ENCODE measurements at regions not wholly inside any gene's neighbourhood (a gene's known extent, or its start where the extent isn't known, plus 50 kb on each side); places are given as distances from the start of the nearest gene placed in this dataset.

DNA sequence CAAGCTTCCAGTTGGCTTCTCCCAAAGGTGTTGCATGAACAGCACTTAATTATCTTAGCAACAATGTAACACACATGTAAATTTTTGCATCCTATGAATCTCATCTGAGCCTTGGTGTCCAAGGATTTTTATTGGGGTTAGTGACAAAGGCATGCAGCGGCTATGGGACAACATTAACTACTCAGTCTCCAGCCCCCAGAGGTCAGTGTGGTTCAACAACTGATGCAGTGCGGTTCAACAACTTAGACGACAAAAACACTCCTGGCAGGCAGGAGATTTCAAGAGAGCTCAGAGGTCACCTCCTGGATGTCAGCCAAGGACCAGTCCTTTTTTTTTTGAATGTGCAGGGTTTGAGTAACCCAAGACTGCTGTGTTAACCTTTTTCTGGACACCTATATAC lies 77.5 kb upstream of the HMCN1 start:
- Histone ChIP-seq H3K9me3 (peaks cover 0 to 9% (median 1%) of the 10 kb centered on the region in 8 donors), H3K36me3 (no peaks in the 10 kb centered on the region), H3K27me3 (replicated peaks in 1 of 7) (no peaks in the 10 kb centered on the region), H3K4me3 (no peak overlapping the region), H3K27ac (no peak overlapping the region), H3K4me1 (no peaks in the 10 kb centered on the region)
- WGBS, 5 donors, result 76 to 93% (median 89%) methylated on average over 3 of the region's 3 CpGs
- TF ChIP-seq POLR2AphosphoS5 (IDR thresholded peaks at IDR 0.05) (no peak), POLR2A (IDR thresholded peaks at IDR 0.05) (no peak)
- TF ChIP-seq, protein P1, sequence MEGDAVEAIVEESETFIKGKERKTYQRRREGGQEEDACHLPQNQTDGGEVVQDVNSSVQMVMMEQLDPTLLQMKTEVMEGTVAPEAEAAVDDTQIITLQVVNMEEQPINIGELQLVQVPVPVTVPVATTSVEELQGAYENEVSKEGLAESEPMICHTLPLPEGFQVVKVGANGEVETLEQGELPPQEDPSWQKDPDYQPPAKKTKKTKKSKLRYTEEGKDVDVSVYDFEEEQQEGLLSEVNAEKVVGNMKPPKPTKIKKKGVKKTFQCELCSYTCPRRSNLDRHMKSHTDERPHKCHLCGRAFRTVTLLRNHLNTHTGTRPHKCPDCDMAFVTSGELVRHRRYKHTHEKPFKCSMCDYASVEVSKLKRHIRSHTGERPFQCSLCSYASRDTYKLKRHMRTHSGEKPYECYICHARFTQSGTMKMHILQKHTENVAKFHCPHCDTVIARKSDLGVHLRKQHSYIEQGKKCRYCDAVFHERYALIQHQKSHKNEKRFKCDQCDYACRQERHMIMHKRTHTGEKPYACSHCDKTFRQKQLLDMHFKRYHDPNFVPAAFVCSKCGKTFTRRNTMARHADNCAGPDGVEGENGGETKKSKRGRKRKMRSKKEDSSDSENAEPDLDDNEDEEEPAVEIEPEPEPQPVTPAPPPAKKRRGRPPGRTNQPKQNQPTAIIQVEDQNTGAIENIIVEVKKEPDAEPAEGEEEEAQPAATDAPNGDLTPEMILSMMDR (IDR thresholded peaks at IDR 0.05 in 8 of 11, conservative IDR thresholded peaks at IDR 0.05 in 3 of 11), result no peak
- intact Hi-C loops (cut with DNase I; ENCODE audit: low total_unique reads), result no loop called here
- no peak for DNase-seq

DNA sequence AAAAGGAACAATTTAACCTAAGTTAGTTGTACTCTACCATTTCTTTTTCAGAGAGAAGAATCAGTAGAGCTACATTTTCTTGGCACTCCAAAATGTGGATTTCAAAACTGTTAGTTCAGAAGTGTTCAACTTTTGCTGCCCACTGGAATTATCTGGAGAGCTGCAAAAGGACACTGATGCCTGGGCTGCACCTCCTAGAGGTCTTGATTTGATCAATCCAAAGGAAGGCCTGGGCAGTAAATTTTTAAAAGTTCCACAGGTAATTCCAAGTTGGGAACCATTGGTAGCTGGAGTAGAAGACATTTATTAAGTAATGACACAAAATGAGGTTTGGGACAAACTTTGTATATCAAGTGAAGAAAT lies 79.3 kb upstream of the HMCN1 start:
- intact Hi-C loops (cut with DNase I; ENCODE audit: low total_unique reads), result no loop called here
- H3K4me3 ChIP-seq, result no peak overlapping the region
- TF ChIP-seq, protein P1 (IDR thresholded peaks at IDR 0.05 in 8 of 11, conservative IDR thresholded peaks at IDR 0.05 in 3 of 11), result no peak
- TF ChIP-seq POLR2A (IDR thresholded peaks at IDR 0.05), result no peak
- no peak for TF ChIP-seq POLR2AphosphoS5 (IDR thresholded peaks at IDR 0.05)
- no peak overlapping the region for H3K27ac ChIP-seq
- DNase-seq, result no peak
- H3K27me3 ChIP-seq (replicated peaks in 1 of 7), result no peaks in the 10 kb centered on the region
- no peaks in the 10 kb centered on the region for H3K36me3 ChIP-seq
- H3K4me1 ChIP-seq, result no peaks in the 10 kb centered on the region
- H3K9me3 ChIP-seq, result peaks cover 0 to 10% (median 1%) of the 10 kb centered on the region in 8 donors

DNA sequence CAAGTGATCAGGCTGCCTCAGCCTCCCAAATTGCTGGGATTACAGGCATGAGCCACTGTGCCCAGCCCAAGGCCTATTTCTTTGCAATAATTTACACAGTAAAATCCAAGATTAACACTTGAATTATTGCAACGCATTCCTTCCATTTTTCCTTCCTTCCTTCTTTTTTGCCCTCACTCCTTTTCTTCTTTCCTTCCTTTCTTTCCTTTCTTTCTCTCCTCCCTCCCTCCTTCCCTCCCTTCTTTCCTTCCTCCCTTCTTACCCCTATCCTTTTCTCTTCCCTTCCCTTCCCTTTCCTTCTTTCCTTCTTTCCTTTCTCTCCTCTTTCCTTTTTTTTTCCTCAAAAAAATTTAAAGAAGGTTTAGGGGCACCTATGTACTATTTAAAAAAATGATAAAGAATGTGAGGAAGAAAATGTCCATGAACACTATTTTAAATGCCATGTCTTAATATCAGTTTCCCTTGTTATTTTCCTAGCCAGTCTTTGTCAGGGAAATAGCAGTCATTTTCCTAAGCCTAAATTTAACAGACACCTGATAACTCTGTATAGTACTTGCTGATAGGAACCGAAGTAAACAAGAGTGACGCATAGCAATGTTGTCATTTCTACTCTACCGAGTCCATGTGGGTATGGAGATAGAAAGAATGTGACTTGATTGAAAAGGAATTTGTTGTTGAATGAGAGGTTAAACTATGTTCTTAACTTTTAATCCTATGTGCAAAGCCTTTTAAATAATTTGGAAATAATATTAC lies 79.8 kb upstream of the HMCN1 start:
- DNase-seq, result no peak
- Histone ChIP-seq H3K27me3 (replicated peaks in 1 of 7) (no peaks in the 10 kb centered on the region), H3K27ac (no peak overlapping the region), H3K36me3 (no peaks in the 10 kb centered on the region), H3K4me1 (no peaks in the 10 kb centered on the region), H3K9me3 (peaks cover 0 to 10% (median 2%) of the 10 kb centered on the region in 8 donors), H3K4me3 (no peak overlapping the region)
- TF ChIP-seq POLR2A (IDR thresholded peaks at IDR 0.05), result no peak
- TF ChIP-seq, protein P1 (IDR thresholded peaks at IDR 0.05 in 8 of 11, conservative IDR thresholded peaks at IDR 0.05 in 3 of 11), result no peak
- no peak for TF ChIP-seq POLR2AphosphoS5 (IDR thresholded peaks at IDR 0.05)
- 82 to 91% (median 88%) methylated on average over 4 of the region's 4 CpGs for WGBS, 5 donors
- intact Hi-C loops (cut with DNase I; ENCODE audit: low total_unique reads), result no loop called here

DNA sequence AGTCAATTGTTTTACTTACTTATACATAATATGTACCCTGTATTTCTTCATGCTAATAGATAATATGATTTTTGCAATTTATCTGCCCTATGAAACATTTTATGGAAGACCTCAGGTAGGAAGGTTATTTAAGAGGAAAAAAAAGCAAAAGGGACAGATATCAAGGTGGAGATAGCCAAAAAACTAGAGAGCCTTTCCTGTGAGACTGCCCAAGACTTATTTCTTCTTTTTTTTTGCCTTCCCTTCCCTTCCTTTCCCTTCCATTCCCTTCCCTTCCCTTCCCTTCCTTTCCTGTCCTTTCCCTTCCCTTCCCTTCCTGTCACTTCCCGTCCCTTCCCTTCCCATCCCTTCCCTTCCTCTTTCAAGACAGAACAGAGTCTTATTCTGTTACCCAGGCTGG lies 80.6 kb upstream of the HMCN1 start:
- TF ChIP-seq, protein P1 (IDR thresholded peaks at IDR 0.05 in 8 of 11, conservative IDR thresholded peaks at IDR 0.05 in 3 of 11), result no peak
- TF ChIP-seq POLR2AphosphoS5 (IDR thresholded peaks at IDR 0.05) (no peak), POLR2A (IDR thresholded peaks at IDR 0.05) (no peak)
- Histone ChIP-seq H3K36me3 (no peaks in the 10 kb centered on the region), H3K9me3 (peaks cover 0 to 17% (median 8%) of the 10 kb centered on the region in 8 donors), H3K4me3 (no peak overlapping the region), H3K27ac (no peak overlapping the region), H3K27me3 (replicated peaks in 1 of 7) (no peaks in the 10 kb centered on the region), H3K4me1 (no peaks in the 10 kb centered on the region)
- no peak for DNase-seq
- 62 to 82% (median 73%) methylated on average over 1 of the region's 1 CpG for WGBS, 5 donors
- intact Hi-C loops (cut with DNase I; ENCODE audit: low total_unique reads), result no loop called here
